ENCODE measurements at regions not wholly inside any gene's neighbourhood (a gene's known extent, or its start where the extent isn't known, plus 50 kb on each side); places are given as distances from the start of the nearest gene placed in this dataset.

- DNase-seq (ENCODE audit: low read depth): no peak
Measured at GRCh38 chr17:79341222-79341780, 266.7 kb downstream of the ENGASE start.

- no peak for DNase-seq (ENCODE audit: low read depth)
Measured at GRCh38 chr17:79340333-79341221, 266.0 kb downstream of the ENGASE start.

GRCh38 chr17:79339321-79339720, 264.7 kb downstream of the ENGASE start:
- DNase-seq (ENCODE audit: low read depth): no peak

DNA sequence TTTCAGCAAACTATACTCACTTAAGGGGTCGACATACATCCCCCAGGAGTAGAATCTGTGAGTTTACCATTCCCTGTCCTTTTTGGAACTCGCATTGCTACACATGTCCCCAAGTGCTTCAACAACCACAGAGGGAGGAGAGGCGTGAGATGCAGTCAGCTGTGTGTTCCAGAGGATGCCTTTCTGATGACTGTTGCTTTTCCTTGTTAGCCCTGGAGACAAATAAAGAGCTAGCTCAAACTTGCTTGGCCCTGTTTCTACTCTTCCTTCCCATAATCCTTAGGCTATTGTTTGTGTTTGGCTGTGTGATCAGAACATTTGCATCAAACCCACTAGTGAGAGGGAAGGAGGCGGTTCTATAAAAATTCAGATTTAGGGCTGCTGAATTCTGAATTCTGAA, 264.0 kb downstream of the ENGASE start:
- no peak for DNase-seq (ENCODE audit: low read depth)

- DNase-seq (ENCODE audit: low read depth): no peak
Measured at GRCh38 chr17:79338152-79338551, 263.5 kb downstream of the ENGASE start.

DNA sequence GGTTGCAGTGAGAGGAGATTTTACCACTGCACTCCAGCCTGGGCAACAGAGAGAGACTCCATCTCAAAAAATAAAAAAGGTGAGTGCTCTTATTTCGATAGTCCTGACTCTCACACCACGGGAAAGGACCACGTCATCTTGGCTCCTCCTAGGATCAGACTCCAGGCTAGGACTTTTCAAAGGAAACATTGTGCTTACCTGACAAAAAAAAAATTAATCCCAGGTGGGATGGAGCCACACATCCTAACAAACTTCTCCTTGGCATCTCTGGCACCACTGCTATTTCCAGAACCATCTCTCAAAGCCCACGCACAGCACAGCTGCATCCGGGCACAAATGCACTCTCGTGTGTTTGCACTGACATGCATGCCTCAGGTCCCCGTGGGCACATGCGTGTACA, 262.4 kb downstream of the ENGASE start:
- DNase-seq (ENCODE audit: low read depth): no peak

- DNase-seq (ENCODE audit: low read depth): no peak
Measured at GRCh38 chr17:79335456-79335855, 260.8 kb downstream of the ENGASE start.

DNA sequence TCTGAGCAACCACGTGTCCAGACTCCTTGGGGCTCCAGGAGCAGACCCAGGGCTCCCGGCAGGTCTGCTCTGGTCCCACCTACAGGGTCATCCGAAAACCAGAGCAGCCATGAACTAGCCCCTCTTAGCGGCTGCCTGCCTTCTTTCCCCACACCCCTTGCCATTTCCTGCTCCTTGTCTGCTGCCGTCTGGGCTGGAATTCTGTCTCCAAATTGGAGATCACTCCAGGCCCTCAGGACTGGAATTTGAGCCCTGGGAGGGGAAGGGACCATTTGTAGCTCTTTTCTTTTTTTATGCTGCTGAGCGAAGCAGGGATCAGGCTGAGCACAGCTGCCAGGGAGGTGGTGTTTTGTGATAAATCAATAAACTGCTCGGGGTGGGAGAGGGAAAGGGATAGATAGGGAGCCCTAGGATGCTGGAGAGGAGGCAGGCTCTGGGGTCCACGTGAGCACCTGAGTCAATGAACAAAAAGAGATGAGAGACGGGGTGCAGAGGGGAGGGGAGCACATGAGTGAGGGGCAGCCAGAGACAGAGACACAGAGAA, 257.5 kb downstream of the ENGASE start:
- DNase-seq (ENCODE audit: low read depth): no peak

GRCh38 chr17:79331492-79331891, 256.9 kb downstream of the ENGASE start:
- DNase-seq (ENCODE audit: low read depth): no peak

- DNase-seq (ENCODE audit: low read depth): no peak
Measured at GRCh38 chr17:79330696-79331095, 256.1 kb downstream of the ENGASE start.

GRCh38 chr17:79330229-79330628, 255.6 kb downstream of the ENGASE start:
- no peak for DNase-seq (ENCODE audit: low read depth)

DNA sequence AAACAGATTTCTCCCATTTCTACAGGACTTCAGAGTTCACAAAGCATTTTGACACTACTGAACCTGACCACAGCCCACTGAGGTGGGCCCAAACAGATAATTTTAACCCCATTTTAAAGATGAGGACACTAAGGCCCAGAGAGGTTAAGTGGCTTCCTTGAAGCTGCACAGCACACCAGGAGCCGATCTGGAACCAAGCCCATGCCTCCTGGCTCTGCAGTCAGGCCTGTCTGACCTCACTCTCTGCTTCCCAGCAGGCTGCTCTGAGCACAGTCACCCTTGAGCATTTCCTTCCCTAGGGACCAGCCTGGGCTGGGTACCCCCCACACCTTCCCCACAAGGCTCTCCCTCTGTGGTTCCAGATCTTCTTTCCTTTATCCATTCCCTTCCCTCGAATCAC, 252.2 kb downstream of the ENGASE start:
- DNase-seq (ENCODE audit: low read depth): no peak

DNA sequence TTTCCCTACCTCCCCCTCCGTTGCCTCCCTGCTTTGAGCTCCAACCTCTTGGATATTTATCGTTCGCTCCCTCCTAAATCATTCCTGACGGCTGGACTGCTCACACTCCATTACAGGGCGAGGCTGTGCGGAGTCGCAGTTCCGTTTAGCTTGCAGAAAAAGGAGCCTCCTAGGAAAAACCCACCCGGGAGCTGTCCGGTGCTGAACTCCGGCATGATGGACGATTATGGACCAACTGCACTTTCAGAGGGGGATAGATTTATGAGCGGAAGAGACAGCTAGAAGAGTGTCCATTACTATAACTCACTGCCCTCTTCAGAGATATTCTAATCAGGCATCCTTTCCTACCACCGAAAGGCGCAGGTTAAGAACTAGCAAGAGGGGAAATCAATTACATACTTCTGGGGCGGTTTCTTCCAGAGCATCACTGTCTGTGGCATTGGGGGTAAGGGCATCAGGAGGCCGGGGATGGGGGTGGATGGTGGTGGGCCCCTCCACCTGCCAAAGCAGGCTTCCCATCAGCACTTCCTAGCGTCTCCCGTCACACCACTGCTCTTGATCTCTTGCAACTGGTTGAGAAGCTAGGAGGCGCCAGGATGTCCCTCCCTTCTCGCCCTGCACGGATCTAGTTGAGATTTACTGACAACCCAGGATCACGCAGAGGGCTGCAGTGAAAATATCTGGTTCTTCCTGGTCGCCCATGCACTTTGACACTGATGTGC, 251.2 kb downstream of the ENGASE start:
- no peak for DNase-seq (ENCODE audit: low read depth)

DNA sequence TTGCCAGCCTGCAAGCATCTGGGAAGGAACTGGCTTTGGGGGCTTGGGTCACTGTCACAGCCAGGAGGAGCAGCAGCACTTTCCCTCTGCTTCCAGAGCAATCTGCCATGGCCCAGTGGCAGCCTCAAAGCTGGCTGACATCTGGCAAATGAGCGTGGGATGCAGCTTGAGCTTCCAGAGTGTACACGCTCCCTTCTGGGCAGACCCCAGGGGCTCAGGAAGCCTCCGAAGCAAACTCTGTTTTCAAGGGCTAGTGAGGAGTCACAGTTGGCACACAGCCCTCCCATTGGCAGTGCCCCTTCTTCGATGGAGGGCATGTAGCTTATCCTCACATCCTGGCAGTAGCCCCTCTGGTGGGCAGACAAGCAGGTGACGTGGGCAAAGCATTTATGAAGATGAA, 249.6 kb downstream of the ENGASE start:
- no peak for DNase-seq (ENCODE audit: low read depth)

- no peak for DNase-seq (ENCODE audit: low read depth)
Measured at GRCh38 chr17:79323566-79323965, 248.9 kb downstream of the ENGASE start.

DNA sequence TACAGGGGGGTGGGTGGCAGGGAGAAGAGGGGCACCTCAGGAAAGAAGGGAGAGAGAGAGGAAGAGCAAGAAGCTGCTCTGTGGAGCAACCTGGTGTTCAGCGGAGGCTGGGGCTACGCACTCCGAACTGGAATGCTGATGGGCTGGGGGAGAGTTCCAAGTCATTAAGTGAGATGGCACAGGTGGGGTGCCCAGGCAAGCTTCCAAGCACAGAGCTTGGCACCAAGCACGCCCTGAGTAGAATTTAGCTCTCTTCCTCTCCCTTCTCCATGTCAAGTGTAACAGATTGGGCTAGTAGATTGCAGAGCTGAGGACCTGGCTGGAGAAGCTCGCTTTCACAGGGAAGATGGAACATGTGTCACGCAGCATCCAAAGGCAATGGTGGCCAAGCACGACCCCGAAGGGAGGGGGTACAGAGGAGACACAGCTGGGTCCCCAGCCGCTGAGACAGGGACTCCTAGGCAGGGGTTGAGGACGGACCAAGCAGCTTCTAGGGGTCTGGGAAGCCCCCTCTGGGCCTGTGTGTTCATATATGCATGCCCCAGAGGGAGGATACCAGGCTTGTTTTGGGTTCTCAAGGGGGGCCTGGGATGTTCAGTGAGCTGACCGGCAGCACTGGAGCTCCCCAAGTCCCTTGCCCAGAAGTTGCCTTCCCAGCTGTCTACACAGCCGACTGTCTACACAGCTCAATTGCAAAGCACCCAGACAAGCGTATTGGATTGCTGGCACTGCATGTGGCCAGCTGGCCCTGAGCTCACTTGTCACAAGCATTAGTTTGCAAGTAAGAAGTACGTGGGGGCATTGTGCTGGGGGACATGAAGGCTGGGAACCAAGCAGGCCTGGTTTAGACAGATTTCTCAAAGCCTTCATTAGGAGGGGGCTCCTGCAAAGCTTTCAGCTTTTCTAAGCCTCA, 247.8 kb downstream of the ENGASE start:
- DNase-seq (ENCODE audit: low read depth): no peak

DNA sequence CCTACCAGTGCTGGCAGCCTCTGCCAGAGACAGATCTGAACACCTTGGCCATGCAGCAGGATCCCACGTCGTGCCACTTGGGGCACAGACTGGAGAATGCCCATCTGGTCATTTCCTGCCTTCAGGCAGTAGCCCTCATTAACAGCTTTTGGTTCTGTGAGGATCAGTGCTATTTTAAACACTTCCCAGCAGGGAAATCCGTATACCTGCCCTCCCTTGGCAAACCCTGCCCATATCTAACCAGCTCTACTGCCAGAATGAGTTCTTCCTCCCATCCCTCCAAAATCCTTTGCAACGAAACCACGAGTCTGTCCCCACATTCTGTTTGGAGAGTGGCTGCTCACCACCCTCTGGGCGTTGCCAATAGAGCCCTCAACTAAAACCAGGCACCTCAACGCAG, 245.7 kb downstream of the ENGASE start:
- DNase-seq (ENCODE audit: low read depth): no peak

- DNase-seq (ENCODE audit: low read depth): no peak
Measured at GRCh38 chr17:79317916-79318315, 243.3 kb downstream of the ENGASE start.

- DNase-seq (ENCODE audit: low read depth): no peak
Measured at GRCh38 chr17:79316805-79317204, 242.2 kb downstream of the ENGASE start.

GRCh38 chr17:79315358-79316105, 240.9 kb downstream of the ENGASE start:
- DNase-seq (ENCODE audit: low read depth): no peak
